GM18511 (cell line): ENCODE measurements at regions not wholly inside any gene's neighbourhood (a gene's known extent, or its start where the extent isn't known, plus 50 kb on each side); places are given as distances from the start of the nearest gene placed in this dataset.

ENCODE experiments used
- ATAC-seq: cut with Tn5 transposase; IDR thresholded peaks from one replicate; pipeline ENCODE4 v1.9.1; 2021; ENCODE audit warnings: mild to moderate bottlenecking, moderate library complexity; ENCODE audit not compliant: unreplicated experiment

GRCh38 chr9:126017758-126018157 lies 270.6 kb downstream of the PBX3 start:
- ATAC-seq = no peak

- ATAC-seq = no peak
These were observed 273.7 kb downstream of the PBX3 start for GRCh38 chr9:126020836-126021235.

- no peak for ATAC-seq
These were observed 276.8 kb downstream of the PBX3 start for GRCh38 chr9:126023962-126024361.

GRCh38 chr9:126024581-126025230 lies 277.5 kb downstream of the PBX3 start:
- no peak for ATAC-seq

GRCh38 chr9:126025991-126026390 lies 278.8 kb downstream of the PBX3 start:
- ATAC-seq = no peak

- no peak for ATAC-seq
These were observed 280.4 kb downstream of the PBX3 start for GRCh38 chr9:126027566-126027965.

GRCh38 chr9:126028746-126029145 lies 281.6 kb downstream of the PBX3 start:
- ATAC-seq = no peak

- no peak for ATAC-seq
These were observed 283.5 kb downstream of the PBX3 start for GRCh38 chr9:126030716-126031115.

- no peak for ATAC-seq
These were observed 283.9 kb downstream of the PBX3 start for GRCh38 chr9:126031116-126031515.

- no peak for ATAC-seq
These were observed 285.0 kb downstream of the PBX3 start for GRCh38 chr9:126032135-126032534.

- ATAC-seq = no peak
These were observed 286.1 kb downstream of the PBX3 start for GRCh38 chr9:126033318-126033717.

- no peak for ATAC-seq
These were observed 286.8 kb downstream of the PBX3 start for GRCh38 chr9:126033956-126034355.

- no peak for ATAC-seq
These were observed 289.7 kb downstream of the PBX3 start for GRCh38 chr9:126036881-126037291.

GRCh38 chr9:126038790-126039189 lies 287.8 kb upstream of the MVB12B start:
- ATAC-seq = no peak

GRCh38 chr9:126043681-126044080 lies 282.9 kb upstream of the MVB12B start:
- no peak for ATAC-seq

- ATAC-seq = no peak
These were observed 277.5 kb upstream of the MVB12B start for GRCh38 chr9:126049088-126049487.

GRCh38 chr9:126049896-126050604 lies 276.6 kb upstream of the MVB12B start:
- ATAC-seq = no peak

GRCh38 chr9:126050605-126050990 lies 276.0 kb upstream of the MVB12B start:
- ATAC-seq = no peak

GRCh38 chr9:126051446-126052130 lies 275.0 kb upstream of the MVB12B start:
- no peak for ATAC-seq

- no peak for ATAC-seq
These were observed 273.8 kb upstream of the MVB12B start for GRCh38 chr9:126052791-126053190.

GRCh38 chr9:126053913-126054312 lies 272.7 kb upstream of the MVB12B start:
- no peak for ATAC-seq

GRCh38 chr9:126055381-126055985 lies 271.1 kb upstream of the MVB12B start:
- no peak for ATAC-seq
